Ecto neural progenitor cell (in vitro differentiated cells): ENCODE measurements at regions not wholly inside any gene's neighbourhood (a gene's known extent, or its start where the extent isn't known, plus 50 kb on each side); places are given as distances from the start of the nearest gene placed in this dataset.
"Not testable (repeated sequence)": the region's sequence is repeated elsewhere in the genome, so short reads cannot be mapped to it uniquely, and the experiment has no call there.

Experiments
- DNase-seq: peaks from one replicate; pipeline ENCODE4 v3.0.0-alpha.2; 2018; ENCODE audit warnings: low spot score

- DNase-seq: not testable (repeated sequence)
Measured at GRCh38 chr16:29294951-29295795, 111.3 kb downstream of the NPIPB11 start.

- not testable (repeated sequence) for DNase-seq
Measured at GRCh38 chr16:29294400-29294933, 112.0 kb downstream of the NPIPB11 start.

- DNase-seq: not testable (repeated sequence)
Measured at GRCh38 chr16:29293545-29293944, 113.0 kb downstream of the NPIPB11 start.

GRCh38 chr16:29292952-29293471, 113.5 kb downstream of the NPIPB11 start:
- not testable (repeated sequence) for DNase-seq

GRCh38 chr16:29291329-29292271, 114.9 kb downstream of the NPIPB11 start:
- DNase-seq: not testable (repeated sequence)

- DNase-seq: peak; percentile 83
Measured at GRCh38 chr16:29290631-29291247, 115.8 kb downstream of the NPIPB11 start.

- DNase-seq: not testable (repeated sequence)
Measured at GRCh38 chr16:29289516-29290239, 116.8 kb downstream of the NPIPB11 start.

GRCh38 chr16:29288711-29289474, 117.6 kb downstream of the NPIPB11 start:
- DNase-seq: not testable (repeated sequence)

- DNase-seq: not testable (repeated sequence)
Measured at GRCh38 chr16:29287871-29288535, 118.5 kb downstream of the NPIPB11 start.

GRCh38 chr16:29287246-29287645, 119.3 kb downstream of the NPIPB11 start:
- not testable (repeated sequence) for DNase-seq

GRCh38 chr16:29286796-29287195, 119.7 kb downstream of the NPIPB11 start:
- DNase-seq: not testable (repeated sequence)

GRCh38 chr16:29286161-29286560, 120.3 kb downstream of the NPIPB11 start:
- not testable (repeated sequence) for DNase-seq

GRCh38 chr16:29285151-29285885, 121.2 kb downstream of the NPIPB11 start:
- DNase-seq: peak; percentile 71

- DNase-seq: not testable (repeated sequence)
Measured at GRCh38 chr16:29284723-29285122, 121.8 kb downstream of the NPIPB11 start.

- not testable (repeated sequence) for DNase-seq
Measured at GRCh38 chr16:29284159-29284558, 122.4 kb downstream of the NPIPB11 start.

GRCh38 chr16:29278097-29278871, 128.2 kb downstream of the NPIPB11 start:
- DNase-seq: not testable (repeated sequence)

GRCh38 chr16:29276446-29276845, 130.1 kb downstream of the NPIPB11 start:
- DNase-seq: not testable (repeated sequence)
